ENCODE measurements at regions not wholly inside any gene's neighbourhood (a gene's known extent, or its start where the extent isn't known, plus 50 kb on each side); places are given as distances from the start of the nearest gene placed in this dataset.
A peak's percentile ranks its signal among the peaks of the same experiment; 100 is the strongest.
"Not testable (repeated sequence)": the region's sequence is repeated elsewhere in the genome, so short reads cannot be mapped to it uniquely, and the experiment has no call there.

DNA sequence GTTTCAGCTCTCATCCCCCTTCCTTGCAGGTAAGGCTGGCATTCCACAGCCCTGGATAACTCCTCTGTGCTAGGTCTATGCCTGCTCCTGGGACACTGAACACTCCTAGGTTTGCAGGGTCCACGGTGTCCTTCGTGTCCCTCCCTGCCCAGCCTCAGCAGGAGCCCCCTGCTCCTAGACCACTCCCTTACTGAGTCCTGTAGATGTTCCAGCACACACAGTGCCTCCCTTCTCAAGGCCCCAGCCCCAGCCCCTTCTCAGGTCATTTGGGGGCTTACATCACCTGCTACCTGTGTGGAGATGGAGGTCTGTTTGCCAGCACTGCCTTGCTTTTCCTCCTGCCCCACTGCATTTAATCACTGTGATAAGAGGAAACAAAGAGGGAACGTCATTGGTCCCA is 146.4 kb upstream of the TNP1 start:
- DNase-seq (ENCODE audit: low spot score) = no peak

DNA sequence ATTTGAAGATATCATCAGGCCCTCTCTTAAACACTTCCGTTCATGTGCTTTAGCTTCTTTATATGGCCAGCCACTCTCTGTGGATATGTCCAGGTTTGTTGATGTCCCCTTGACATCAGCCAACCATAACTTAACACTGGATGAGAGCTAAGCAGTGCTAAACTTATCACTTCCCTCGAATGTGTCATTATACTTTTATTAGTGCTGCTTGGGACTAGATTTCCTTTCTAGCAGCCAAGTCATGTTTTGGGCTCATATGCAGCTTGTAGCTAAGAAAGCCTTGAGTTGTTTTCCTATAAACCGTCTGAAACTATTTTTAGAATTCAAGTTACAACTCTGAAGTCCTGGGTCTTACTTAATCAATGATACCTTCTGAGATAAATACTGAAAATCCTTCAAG is 144.8 kb upstream of the TNP1 start:
- no peak for DNase-seq (ENCODE audit: low spot score)

DNA sequence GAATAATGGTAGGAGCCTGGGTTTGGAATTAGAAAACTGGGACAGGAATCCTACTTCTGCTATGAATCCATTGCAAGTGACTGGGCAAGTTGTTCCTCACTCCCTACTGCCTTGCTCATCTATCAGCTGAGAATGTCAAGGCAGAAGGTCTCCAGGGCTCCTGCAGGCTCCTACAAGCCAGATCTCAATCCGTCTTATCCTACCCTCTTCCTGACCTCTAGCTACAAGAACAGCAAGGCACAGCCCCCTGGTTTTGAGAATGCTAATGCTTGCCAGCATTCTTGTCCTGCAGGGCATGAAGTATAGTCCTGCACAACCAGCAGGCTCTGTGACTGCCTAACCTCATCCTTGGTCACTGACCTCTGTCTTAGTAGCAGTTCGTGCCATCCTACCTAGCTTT is 141.9 kb upstream of the TNP1 start:
- no peak for DNase-seq (ENCODE audit: low spot score)

DNA sequence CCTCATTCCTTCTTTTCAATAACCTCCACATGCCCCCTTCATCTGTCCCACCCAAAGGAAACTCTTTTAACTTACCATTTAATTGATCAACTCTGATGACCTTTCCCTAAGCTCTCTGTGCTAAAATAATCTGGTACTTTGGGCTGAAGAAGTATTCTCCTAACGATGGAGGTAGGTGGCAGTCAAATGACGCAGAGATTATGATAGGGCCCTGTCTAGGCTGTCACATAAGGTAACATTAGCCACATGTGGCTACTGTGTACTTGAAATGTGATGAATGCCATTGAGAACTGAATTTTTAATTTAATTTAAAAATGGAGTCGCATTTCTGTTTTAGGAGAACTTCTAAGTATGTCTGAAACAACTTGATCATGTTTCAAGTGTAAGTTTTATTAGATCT is 140.5 kb upstream of the TNP1 start:
- peak; percentile 77 for DNase-seq (ENCODE audit: low spot score)

- DNase-seq (ENCODE audit: low spot score) = no peak
Measured at GRCh38 chr2:216996279-216996845, 136.5 kb upstream of the TNP1 start.

DNA sequence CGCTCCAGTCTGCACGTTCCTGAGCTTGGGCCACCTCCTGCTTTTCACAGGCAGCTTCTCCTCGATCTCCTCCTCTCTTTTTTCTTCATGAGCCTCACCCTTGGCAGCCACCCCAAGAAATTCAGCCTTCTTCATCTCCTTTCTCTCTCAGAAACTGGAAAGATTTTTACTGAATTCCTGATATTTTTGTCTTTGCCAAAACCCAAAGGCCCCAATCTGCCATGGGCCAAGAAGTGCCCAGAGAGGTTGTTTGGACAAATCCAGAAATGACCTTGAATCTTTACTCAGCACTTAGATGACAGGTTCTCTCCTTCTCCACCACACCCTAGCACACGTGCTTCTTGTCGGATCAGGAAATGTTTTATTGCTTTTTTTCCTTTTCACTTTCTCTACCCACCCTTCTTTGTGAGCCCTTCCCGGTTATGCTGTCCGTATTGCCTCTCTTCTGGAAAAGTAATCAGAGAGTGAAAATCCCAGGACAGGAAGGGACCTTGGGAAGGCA is 134.5 kb upstream of the TNP1 start:
- no peak for DNase-seq (ENCODE audit: low spot score)

- DNase-seq (ENCODE audit: low spot score) = no peak
Measured at GRCh38 chr2:216992056-216992675, 132.3 kb upstream of the TNP1 start.

DNA sequence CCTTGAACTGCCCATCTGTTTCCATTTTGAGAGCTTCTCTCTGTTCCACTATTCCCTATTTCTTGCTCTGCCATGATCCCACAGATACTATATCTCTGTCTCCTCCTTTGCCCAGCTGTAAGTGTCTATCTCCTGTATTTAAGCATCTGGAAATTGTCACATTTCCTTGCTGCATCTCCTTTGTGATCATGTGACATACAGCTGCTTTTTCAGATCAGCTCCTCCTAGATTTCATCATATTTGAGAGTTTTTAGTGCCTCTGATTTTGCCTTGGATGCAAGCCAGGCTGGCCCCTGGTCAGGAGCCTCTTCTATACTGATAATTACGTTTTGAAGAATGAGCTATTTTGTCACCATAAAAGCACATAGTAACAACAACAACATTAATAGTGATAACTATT is 131.7 kb upstream of the TNP1 start:
- peak; percentile 85 for DNase-seq (ENCODE audit: low spot score)

DNA sequence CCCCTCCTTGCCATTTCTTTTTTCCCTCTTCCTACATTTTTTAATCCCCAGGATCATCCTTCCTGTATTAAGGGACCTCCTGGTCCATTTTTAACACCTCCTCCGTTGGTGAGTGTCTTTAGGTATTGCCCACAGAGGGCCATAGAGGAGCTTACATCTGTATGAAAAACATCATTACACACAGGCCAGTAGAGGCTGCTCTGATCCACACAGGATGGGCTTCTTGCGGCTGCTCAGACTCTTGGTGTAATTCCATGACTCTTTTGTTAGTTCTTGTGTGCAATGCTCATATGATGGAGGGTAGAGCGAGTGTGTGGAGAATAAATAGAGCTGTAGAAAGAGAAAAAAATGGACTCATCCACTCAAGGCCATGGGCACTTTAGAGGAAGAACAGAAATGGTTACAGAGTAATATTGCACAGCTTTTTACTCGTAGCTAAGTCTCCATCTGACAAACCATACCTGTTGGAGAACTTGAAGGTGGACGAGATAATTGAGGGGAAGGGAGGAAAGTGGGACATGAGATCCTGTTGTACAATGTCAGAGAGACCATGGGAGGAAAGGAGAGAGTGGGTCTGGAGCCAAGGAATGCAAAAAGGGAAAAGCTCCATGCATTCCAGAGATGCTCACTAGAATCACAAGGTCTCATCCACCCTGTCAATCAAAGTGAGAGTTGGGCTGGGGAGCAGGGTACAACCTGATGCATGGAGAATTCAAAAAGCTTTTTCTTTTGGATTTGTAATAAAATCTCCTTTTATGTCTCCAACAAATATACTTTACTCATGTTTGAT is 129.7 kb upstream of the TNP1 start:
- no peak for DNase-seq (ENCODE audit: low spot score)

GRCh38 chr2:216987252-216987821 is 127.5 kb upstream of the TNP1 start:
- no peak for DNase-seq (ENCODE audit: low spot score)

DNA sequence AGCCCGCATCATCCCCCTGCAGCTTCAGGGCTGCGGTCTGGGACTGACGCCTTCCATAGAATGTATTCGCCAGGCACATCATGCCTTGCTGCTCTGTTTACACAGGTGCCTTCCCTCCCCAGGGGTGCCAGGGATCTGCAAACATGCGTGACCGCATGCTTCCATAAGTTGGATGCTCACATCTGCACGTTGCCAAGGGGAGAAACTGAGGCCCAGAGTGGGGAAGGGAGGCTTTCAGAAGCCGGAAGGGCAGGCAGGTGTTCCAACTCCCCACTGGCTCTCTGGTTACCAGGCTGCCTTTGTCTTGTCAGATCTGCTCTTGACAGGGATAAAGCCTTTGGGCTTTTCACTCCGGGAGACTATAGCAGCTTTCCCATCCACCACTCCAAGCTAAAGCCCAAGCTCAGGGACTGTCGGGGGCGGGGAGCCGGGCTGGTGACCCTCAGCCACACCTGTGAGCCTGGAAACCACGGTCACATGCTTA is 125.8 kb upstream of the TNP1 start:
- DNase-seq (ENCODE audit: low spot score) = no peak

GRCh38 chr2:216984937-216985336 is 125.1 kb upstream of the TNP1 start:
- DNase-seq (ENCODE audit: low spot score) = no peak

- DNase-seq (ENCODE audit: low spot score) = not testable (repeated sequence)
Measured at GRCh38 chr2:216981951-216982350, 122.1 kb upstream of the TNP1 start.

DNA sequence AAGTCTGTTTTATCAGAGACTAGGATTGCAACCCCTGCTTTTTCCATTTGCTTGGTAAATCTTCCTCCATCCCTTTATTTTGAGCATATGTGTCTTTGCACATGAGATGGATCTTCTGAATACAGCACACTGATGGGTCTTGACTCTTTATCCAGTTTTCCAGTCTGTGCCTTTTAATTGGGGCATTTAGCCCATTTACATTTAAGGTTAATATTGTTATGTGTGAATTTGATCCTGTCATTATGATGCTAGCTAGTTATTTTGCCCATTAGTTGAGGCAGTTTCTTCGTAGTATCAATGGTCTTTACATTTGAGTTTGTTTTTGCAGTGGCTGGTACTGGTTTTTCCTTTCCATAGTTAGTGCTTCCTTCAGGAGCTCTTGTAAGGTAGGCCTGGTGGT is 120.6 kb upstream of the TNP1 start:
- not testable (repeated sequence) for DNase-seq (ENCODE audit: low spot score)

GRCh38 chr2:216974321-216975302 is 114.7 kb upstream of the TNP1 start:
- no peak for DNase-seq (ENCODE audit: low spot score)

- DNase-seq (ENCODE audit: low spot score) = no peak
Measured at GRCh38 chr2:216971593-216971992, 111.7 kb upstream of the TNP1 start.

- DNase-seq (ENCODE audit: low spot score) = no peak
Measured at GRCh38 chr2:216970359-216970915, 110.6 kb upstream of the TNP1 start.

DNA sequence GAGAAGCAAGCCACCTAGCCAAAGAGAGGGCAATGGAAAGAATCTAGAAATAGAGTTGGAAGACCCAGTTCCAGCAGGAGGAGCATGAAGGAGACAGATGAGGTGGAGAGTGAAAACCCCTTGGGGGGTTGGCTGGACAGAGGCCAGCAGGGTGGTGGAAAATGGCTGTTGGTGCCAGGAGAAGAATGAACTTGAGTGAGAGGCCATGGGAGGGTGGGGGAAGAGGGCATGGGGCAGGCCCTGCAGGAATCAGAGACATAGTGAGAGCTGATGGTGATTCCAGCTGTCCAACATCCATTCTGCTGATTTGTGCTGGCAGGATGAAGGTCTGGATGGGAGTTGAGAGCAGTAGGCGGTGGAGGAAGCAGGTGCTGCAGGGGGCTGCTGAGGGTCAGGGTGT is 108.0 kb upstream of the TNP1 start:
- no peak for DNase-seq (ENCODE audit: low spot score)

GRCh38 chr2:216960671-216961268 is 100.9 kb upstream of the TNP1 start:
- no peak for DNase-seq (ENCODE audit: low spot score)

- no peak for DNase-seq (ENCODE audit: low spot score)
Measured at GRCh38 chr2:216959433-216959832, 99.6 kb upstream of the TNP1 start.
